WTC11 (cell line): ENCODE measurements at regions not wholly inside any gene's neighbourhood (a gene's known extent, or its start where the extent isn't known, plus 50 kb on each side); places are given as distances from the start of the nearest gene placed in this dataset.

ENCODE experiments used
- ATAC-seq: fragments of 200-7000 bp; cut with Tn5 transposase; 2 replicates; pipeline ENCODE4 v1.10.0; 2021; ENCODE audit warnings: mild to moderate bottlenecking, moderate library complexity
- CTCF ChIA-PET: fragments of 300-600 bp; sonication (Branson Sonifier 250); formaldehyde crosslinking; loops from one replicate; lab custom pipeline; 2021; ENCODE audit warnings: antibody characterized with exemption; lab: Charles Lee
- POLR2A ChIA-PET: fragments of 350-600 bp; sonication (Branson Sonifier 250); formaldehyde crosslinking; loops from one replicate; lab custom pipeline; 2021; ENCODE audit warnings: antibody characterized with exemption; lab: Charles Lee
- DNase-seq: peaks from one replicate; pipeline ENCODE4 v3.0.0; 2021; ENCODE audit warnings: low spot score
- H3K27ac Mint-ChIP-seq: 2 replicates; pipeline ENCODE4 v1.8.0; 2021; ENCODE audit warnings: mixed read lengths
- H3K27me3 Mint-ChIP-seq: 2 replicates; pipeline ENCODE4 v1.8.0; 2021; ENCODE audit warnings: low read depth, mild to moderate bottlenecking, moderate library complexity, mixed read lengths
- H3K36me3 Mint-ChIP-seq: 2 replicates; pipeline ENCODE4 v1.8.0; 2021; ENCODE audit warnings: mixed read lengths
- H3K4me1 Mint-ChIP-seq: 2 replicates; pipeline ENCODE4 v1.8.0; 2022; ENCODE audit warnings: mixed read lengths
- H3K4me3 Mint-ChIP-seq: 2 replicates; pipeline ENCODE4 v1.8.0; 2021; ENCODE audit warnings: mild to moderate bottlenecking, moderate library complexity, mixed read lengths
- H3K9me3 Mint-ChIP-seq: 2 replicates; pipeline ENCODE4 v1.8.0; 2021; ENCODE audit warnings: mixed read lengths
- ATF2 ChIP-seq: sonication (generic); formaldehyde crosslinking; IDR thresholded peaks from 2 replicates; pipeline ENCODE4 v1.8.1; 2022; ENCODE audit warnings: low read depth, missing genetic modification reagents, borderline replicate concordance
- E2F4 ChIP-seq: sonication (generic); formaldehyde crosslinking; IDR thresholded peaks from 2 replicates; pipeline ENCODE4 v1.8.1; 2022; ENCODE audit warnings: low read depth, mild to moderate bottlenecking, moderate library complexity, missing genetic modification reagents, borderline replicate concordance
- ELF4 ChIP-seq: sonication (generic); formaldehyde crosslinking; IDR thresholded peaks from 2 replicates; pipeline ENCODE4 v1.8.1; 2022; ENCODE audit warnings: low read depth, mild to moderate bottlenecking, moderate library complexity, missing genetic modification reagents
- ERG ChIP-seq: fragments of 250-450 bp; sonication (Bioruptor Pico); IDR thresholded peaks from 2 replicates; pipeline ENCODE4 v1.8.0; 2021; ENCODE audit warnings: mild to moderate bottlenecking
- MYBL2 ChIP-seq: sonication (generic); formaldehyde crosslinking; IDR thresholded peaks from 2 replicates; pipeline ENCODE4 v1.8.1; 2023; ENCODE audit warnings: mild to moderate bottlenecking, moderate library complexity, missing genetic modification reagents
- PRDM15 ChIP-seq: sonication (generic); formaldehyde crosslinking; IDR thresholded peaks from 2 replicates; pipeline ENCODE4 v1.8.0; 2022; ENCODE audit warnings: missing genetic modification reagents
- PRRX2 ChIP-seq: fragments of 250-450 bp; sonication (Bioruptor Pico); IDR thresholded peaks from 2 replicates; pipeline ENCODE4 v1.8.0; 2021; ENCODE audit warnings: mild to moderate bottlenecking
- RORB ChIP-seq: fragments of 250-450 bp; sonication (Bioruptor Pico); IDR thresholded peaks from 2 replicates; pipeline ENCODE4 v1.9.0; 2021; ENCODE audit warnings: mild to moderate bottlenecking
- TCF7 ChIP-seq: sonication (generic); formaldehyde crosslinking; IDR thresholded peaks from 2 replicates; pipeline ENCODE4 v1.8.0; 2022; ENCODE audit warnings: mild to moderate bottlenecking, low read depth, missing genetic modification reagents, moderate library complexity
- TEAD4 ChIP-seq: sonication (generic); formaldehyde crosslinking; IDR thresholded peaks from 2 replicates; pipeline ENCODE4 v1.8.0; 2022; ENCODE audit warnings: mild to moderate bottlenecking, missing genetic modification reagents
- TP53 ChIP-seq: sonication (generic); formaldehyde crosslinking; IDR thresholded peaks from 2 replicates; pipeline ENCODE4 v1.8.1; 2023; ENCODE audit warnings: mild to moderate bottlenecking, missing genetic modification reagents
- ZMAT4 ChIP-seq: fragments of 250-450 bp; sonication (Bioruptor Pico); IDR thresholded peaks from 2 replicates; pipeline ENCODE4 v1.9.0; 2021; ENCODE audit warnings: mild to moderate bottlenecking
- ZNF416 ChIP-seq: fragments of 250-450 bp; sonication (Bioruptor Pico); IDR thresholded peaks from 2 replicates; pipeline ENCODE4 v1.9.0; 2021; ENCODE audit warnings: mild to moderate bottlenecking, inconsistent platforms
- ZNF425 ChIP-seq: fragments of 250-450 bp; sonication (Bioruptor Pico); conservative IDR thresholded peaks from 2 replicates; pipeline ENCODE4 v1.9.0; 2021; ENCODE audit warnings: mild to moderate bottlenecking
- ZNF671 ChIP-seq: fragments of 250-450 bp; sonication (Bioruptor Pico); IDR thresholded peaks from 2 replicates; pipeline ENCODE4 v1.8.0; 2021; ENCODE audit warnings: mild to moderate bottlenecking
- TF ChIP-seq, protein P1 (sequence below): sonication (generic); formaldehyde crosslinking; IDR thresholded peaks from 2 replicates; pipeline ENCODE4 v1.8.1; 2023; ENCODE audit warnings: mild to moderate bottlenecking, missing genetic modification reagents, borderline replicate concordance
- TF ChIP-seq, protein P2 (sequence below): sonication (generic); formaldehyde crosslinking; IDR thresholded peaks from 2 replicates; pipeline ENCODE4 v1.8.1; 2022; ENCODE audit warnings: mild to moderate bottlenecking, missing genetic modification reagents, moderate library complexity, borderline replicate concordance
- TF ChIP-seq, protein P3 (sequence below): sonication (generic); formaldehyde crosslinking; IDR thresholded peaks from 2 replicates; pipeline ENCODE4 v1.8.0; 2023; ENCODE audit warnings: missing genetic modification reagents

DNA sequence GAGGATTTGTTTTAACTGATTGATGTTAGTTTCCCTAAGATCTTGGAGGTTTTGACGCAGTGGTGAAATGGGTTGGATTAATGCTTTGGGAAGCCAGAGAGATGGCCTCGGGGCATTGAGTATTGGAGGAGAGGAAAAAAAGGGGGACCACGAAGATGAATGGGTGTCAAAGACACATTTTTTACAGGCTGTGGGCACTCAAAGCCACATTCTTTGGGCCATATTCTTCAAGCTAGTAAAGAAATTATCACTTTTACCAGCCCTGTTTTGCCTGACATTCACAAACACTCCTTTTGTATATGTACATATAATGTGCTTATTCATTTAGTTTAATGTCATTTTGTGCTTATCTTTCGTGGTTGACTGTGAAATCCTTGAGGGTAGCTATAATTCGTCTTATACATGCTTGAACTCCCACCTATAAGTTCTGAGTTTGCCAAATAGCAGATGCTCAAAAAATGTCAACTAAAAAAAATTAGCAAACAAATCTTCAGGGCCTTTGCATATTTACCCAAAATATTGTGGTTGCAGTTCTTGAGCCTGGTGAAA lies 146.3 kb downstream of the ARL6IP6 start (continued):
- TF ChIP-seq, protein P1, sequence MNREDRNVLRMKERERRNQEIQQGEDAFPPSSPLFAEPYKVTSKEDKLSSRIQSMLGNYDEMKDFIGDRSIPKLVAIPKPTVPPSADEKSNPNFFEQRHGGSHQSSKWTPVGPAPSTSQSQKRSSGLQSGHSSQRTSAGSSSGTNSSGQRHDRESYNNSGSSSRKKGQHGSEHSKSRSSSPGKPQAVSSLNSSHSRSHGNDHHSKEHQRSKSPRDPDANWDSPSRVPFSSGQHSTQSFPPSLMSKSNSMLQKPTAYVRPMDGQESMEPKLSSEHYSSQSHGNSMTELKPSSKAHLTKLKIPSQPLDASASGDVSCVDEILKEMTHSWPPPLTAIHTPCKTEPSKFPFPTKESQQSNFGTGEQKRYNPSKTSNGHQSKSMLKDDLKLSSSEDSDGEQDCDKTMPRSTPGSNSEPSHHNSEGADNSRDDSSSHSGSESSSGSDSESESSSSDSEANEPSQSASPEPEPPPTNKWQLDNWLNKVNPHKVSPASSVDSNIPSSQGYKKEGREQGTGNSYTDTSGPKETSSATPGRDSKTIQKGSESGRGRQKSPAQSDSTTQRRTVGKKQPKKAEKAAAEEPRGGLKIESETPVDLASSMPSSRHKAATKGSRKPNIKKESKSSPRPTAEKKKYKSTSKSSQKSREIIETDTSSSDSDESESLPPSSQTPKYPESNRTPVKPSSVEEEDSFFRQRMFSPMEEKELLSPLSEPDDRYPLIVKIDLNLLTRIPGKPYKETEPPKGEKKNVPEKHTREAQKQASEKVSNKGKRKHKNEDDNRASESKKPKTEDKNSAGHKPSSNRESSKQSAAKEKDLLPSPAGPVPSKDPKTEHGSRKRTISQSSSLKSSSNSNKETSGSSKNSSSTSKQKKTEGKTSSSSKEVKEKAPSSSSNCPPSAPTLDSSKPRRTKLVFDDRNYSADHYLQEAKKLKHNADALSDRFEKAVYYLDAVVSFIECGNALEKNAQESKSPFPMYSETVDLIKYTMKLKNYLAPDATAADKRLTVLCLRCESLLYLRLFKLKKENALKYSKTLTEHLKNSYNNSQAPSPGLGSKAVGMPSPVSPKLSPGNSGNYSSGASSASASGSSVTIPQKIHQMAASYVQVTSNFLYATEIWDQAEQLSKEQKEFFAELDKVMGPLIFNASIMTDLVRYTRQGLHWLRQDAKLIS (CRISPR knock-in tag): no peak
- TF ChIP-seq RORB (CRISPR knock-in tag) (no peak), ERG (CRISPR knock-in tag) (no peak)
- TF ChIP-seq, protein P2, sequence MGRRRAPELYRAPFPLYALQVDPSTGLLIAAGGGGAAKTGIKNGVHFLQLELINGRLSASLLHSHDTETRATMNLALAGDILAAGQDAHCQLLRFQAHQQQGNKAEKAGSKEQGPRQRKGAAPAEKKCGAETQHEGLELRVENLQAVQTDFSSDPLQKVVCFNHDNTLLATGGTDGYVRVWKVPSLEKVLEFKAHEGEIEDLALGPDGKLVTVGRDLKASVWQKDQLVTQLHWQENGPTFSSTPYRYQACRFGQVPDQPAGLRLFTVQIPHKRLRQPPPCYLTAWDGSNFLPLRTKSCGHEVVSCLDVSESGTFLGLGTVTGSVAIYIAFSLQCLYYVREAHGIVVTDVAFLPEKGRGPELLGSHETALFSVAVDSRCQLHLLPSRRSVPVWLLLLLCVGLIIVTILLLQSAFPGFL: no peak

DNA sequence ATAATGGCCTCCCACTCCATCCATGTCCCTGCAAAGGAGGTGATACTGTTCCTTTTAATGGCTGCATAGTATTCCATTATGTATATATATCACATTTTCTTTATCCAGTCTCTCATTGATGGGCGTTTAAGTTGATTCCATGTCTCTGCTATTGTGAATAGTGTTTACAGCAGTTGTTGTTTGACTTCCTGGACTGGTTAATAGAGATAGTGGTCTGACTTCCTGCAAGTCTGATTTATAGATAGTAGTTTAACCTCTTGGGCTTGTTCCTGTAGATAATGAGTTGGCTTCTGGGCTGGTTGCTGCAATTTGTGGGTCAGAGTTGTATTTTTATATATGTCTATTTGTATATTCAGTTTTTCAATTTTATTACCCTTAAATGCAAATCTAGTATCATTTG lies 145.4 kb downstream of the ARL6IP6 start:
- H3K36me3 Mint-ChIP-seq: peaks cover 33% of the 10 kb centered on the region
- no peak overlapping the region for H3K4me3 Mint-ChIP-seq
- TF ChIP-seq TCF7 (CRISPR knock-in tag): no peak
- TF ChIP-seq PRRX2 (CRISPR knock-in tag): no peak
- TF ChIP-seq E2F4 (CRISPR knock-in tag): no peak
- TF ChIP-seq ATF2: no peak
- TF ChIP-seq ZNF671 (CRISPR knock-in tag): no peak
- TF ChIP-seq ZMAT4: no peak
- no peak for TF ChIP-seq ZNF416 (CRISPR knock-in tag)
- TF ChIP-seq, protein P3, sequence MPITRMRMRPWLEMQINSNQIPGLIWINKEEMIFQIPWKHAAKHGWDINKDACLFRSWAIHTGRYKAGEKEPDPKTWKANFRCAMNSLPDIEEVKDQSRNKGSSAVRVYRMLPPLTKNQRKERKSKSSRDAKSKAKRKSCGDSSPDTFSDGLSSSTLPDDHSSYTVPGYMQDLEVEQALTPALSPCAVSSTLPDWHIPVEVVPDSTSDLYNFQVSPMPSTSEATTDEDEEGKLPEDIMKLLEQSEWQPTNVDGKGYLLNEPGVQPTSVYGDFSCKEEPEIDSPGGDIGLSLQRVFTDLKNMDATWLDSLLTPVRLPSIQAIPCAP (CRISPR knock-in tag): no peak
- TF ChIP-seq TEAD4 (CRISPR knock-in tag): no peak
- no peak for TF ChIP-seq TP53 (CRISPR knock-in tag)
- TF ChIP-seq MYBL2 (CRISPR knock-in tag): no peak
- no peak for TF ChIP-seq ELF4 (CRISPR knock-in tag)
- TF ChIP-seq ZNF425 (CRISPR knock-in tag): no peak
- no peak for TF ChIP-seq PRDM15 (CRISPR knock-in tag)
- H3K27ac Mint-ChIP-seq: no peak overlapping the region
- no peaks in the 10 kb centered on the region; the same call in 1 of the 2 replicates for H3K27me3 Mint-ChIP-seq
- ChIA-PET POLR2A (no interaction called here), CTCF (no interaction called here)
- peaks cover 6% of the 10 kb centered on the region; the same call in 1 of the 2 replicates for H3K4me1 Mint-ChIP-seq
- no peak for DNase-seq
- H3K9me3 Mint-ChIP-seq: peaks cover 45% of the 10 kb centered on the region
- ATAC-seq: no peak
